Neural cell (in vitro differentiated cells): ENCODE measurements at regions not wholly inside any gene's neighbourhood (a gene's known extent, or its start where the extent isn't known, plus 50 kb on each side); places are given as distances from the start of the nearest gene placed in this dataset.

Experiments used
- H2AFZ ChIP-seq: fragments of 200-600, 300-800 bp; sonication (generic), shearing (Covaris generic); 2 replicates; pipeline ENCODE4 v1.6.0; 2014; ENCODE audit warnings: low read depth, mild to moderate bottlenecking, antibody characterized with exemption, low read length, moderate library complexity
- H3F3A ChIP-seq: fragments of 200-600 bp; shearing (Covaris generic); 2 replicates; pipeline ENCODE4 v1.6.1; 2016; ENCODE audit warnings: mild to moderate bottlenecking, moderate library complexity, mixed read lengths, antibody characterized with exemption, low read length; ENCODE audit not compliant: insufficient read depth, poor library complexity, severe bottlenecking
- H3K27ac ChIP-seq: fragments of 200-600, 300-800 bp; sonication (generic), shearing (Covaris generic); 2 replicates; pipeline ENCODE4 v1.5.1; 2014; ENCODE audit warnings: mild to moderate bottlenecking, low read length, moderate library complexity
- H3K27me3 ChIP-seq: fragments of 300-800, 200-600 bp; sonication (generic), shearing (Covaris generic); 2 replicates; pipeline ENCODE4 v1.6.0; 2014; ENCODE audit warnings: mild to moderate bottlenecking, low read depth, low read length, moderate library complexity; ENCODE audit not compliant: insufficient read depth
- H3K36me3 ChIP-seq: fragments of 300-800, 200-600 bp; sonication (generic), shearing (Covaris generic); 2 replicates; pipeline ENCODE4 v1.5.1; 2014; ENCODE audit warnings: mild to moderate bottlenecking, antibody characterized with exemption, low read length, moderate library complexity; ENCODE audit not compliant: insufficient read depth
- H3K4me2 ChIP-seq: fragments of 300-800, 200-600 bp; sonication (generic), shearing (Covaris generic); 2 replicates; pipeline ENCODE4 v1.6.0; 2014; ENCODE audit warnings: mild to moderate bottlenecking, low read length
- H3K4me3 ChIP-seq: fragments of 300-800, 200-600 bp; sonication (generic), shearing (Covaris generic); 2 replicates; pipeline ENCODE4 v1.5.1; 2014; ENCODE audit warnings: mild to moderate bottlenecking, low read length, moderate library complexity
- H3K79me2 ChIP-seq: fragments of 200-600 bp; shearing (Covaris generic); replicated peaks from 2 replicates; pipeline ENCODE4 v1.6.0; 2014; ENCODE audit warnings: mild to moderate bottlenecking, low read length, moderate library complexity; ENCODE audit not compliant: insufficient read depth
- H3K9ac ChIP-seq: fragments of 300-800, 200-600 bp; sonication (generic), shearing (Covaris generic); 2 replicates; pipeline ENCODE4 v1.6.1; 2016; ENCODE audit warnings: mild to moderate bottlenecking, low read length, mixed read lengths
- H3K9me2 ChIP-seq: fragments of 200-600 bp; shearing (Covaris generic); 2 replicates; pipeline ENCODE4 v1.6.1; 2016; ENCODE audit warnings: mild to moderate bottlenecking, low read length, mixed read lengths; ENCODE audit not compliant: insufficient read depth
- H3K9me3 ChIP-seq: fragments of 200-600, 300-800 bp; sonication (generic), shearing (Covaris generic); 2 replicates; pipeline ENCODE4 v1.6.1; 2016; ENCODE audit warnings: mild to moderate bottlenecking, mixed run types, low read length, moderate library complexity, mixed read lengths
- H4K20me1 ChIP-seq: fragments of 200-600 bp; shearing (Covaris generic); 2 replicates; pipeline ENCODE4 v1.6.1; 2016; ENCODE audit warnings: mild to moderate bottlenecking, mixed run types; ENCODE audit not compliant: insufficient read depth
- EP300 ChIP-seq: fragments of 450-650 bp; conservative IDR thresholded peaks from 2 replicates; pipeline ENCODE4 v1.6.1; 2014; ENCODE audit warnings: antibody characterized with exemption, mild to moderate bottlenecking, moderate library complexity; ENCODE audit not compliant: poor library complexity, severe bottlenecking
- EZH2 ChIP-seq: fragments of 200-600, 300-800 bp; shearing (Covaris generic), sonication (generic); IDR thresholded peaks from 2 replicates; pipeline ENCODE4 v1.6.1; 2014; ENCODE audit warnings: antibody characterized with exemption, low read length, borderline replicate concordance, mild to moderate bottlenecking; ENCODE audit not compliant: insufficient read depth, poor library complexity, severe bottlenecking
- MXI1 ChIP-seq: fragments of 450-650 bp; conservative IDR thresholded peaks from 2 replicates; pipeline ENCODE4 v1.6.1; 2014; ENCODE audit warnings: antibody characterized with exemption, mild to moderate bottlenecking; ENCODE audit not compliant: poor library complexity, severe bottlenecking
- POLR2AphosphoS5 ChIP-seq: IDR thresholded peaks from 2 replicates; pipeline ENCODE4 v1.6.1; 2012
- RAD21 ChIP-seq: fragments of 450-650 bp; conservative IDR thresholded peaks from 2 replicates; pipeline ENCODE4 v1.6.1; 2014; ENCODE audit warnings: antibody characterized with exemption, mild to moderate bottlenecking, moderate library complexity
- REST ChIP-seq: IDR thresholded peaks from 2 replicates; pipeline ENCODE4 v1.6.1; 2012; ENCODE audit warnings: borderline replicate concordance
- SMC3 ChIP-seq: fragments of 450-650 bp; conservative IDR thresholded peaks from 2 replicates; pipeline ENCODE4 v1.6.1; 2014; ENCODE audit warnings: antibody characterized with exemption, mild to moderate bottlenecking, moderate library complexity; ENCODE audit not compliant: poor library complexity
- TAF1 ChIP-seq: IDR thresholded peaks from 2 replicates; pipeline ENCODE4 v1.6.1; 2012; ENCODE audit warnings: low read depth
- TF ChIP-seq, protein P1 (sequence below): fragments of 450-650 bp; IDR thresholded peaks from 2 replicates; pipeline ENCODE4 v1.5.1; 2014; ENCODE audit warnings: antibody characterized with exemption, mild to moderate bottlenecking, moderate library complexity; ENCODE audit not compliant: poor library complexity, severe bottlenecking

- no peak overlapping the region for H3K27ac ChIP-seq
- no peak overlapping the region for H3K4me3 ChIP-seq
- H3K9me2 ChIP-seq, result no peaks in the 10 kb centered on the region
- no peak overlapping the region for H3K4me2 ChIP-seq
- no peaks in the 10 kb centered on the region for H3K27me3 ChIP-seq
- H3K9me3 ChIP-seq, result no peaks in the 10 kb centered on the region
- H2AFZ ChIP-seq, result no peak overlapping the region
- H3F3A ChIP-seq, result no peaks in the 10 kb centered on the region
- no peaks in the 10 kb centered on the region for H3K79me2 ChIP-seq
- H3K36me3 ChIP-seq, result no peaks in the 10 kb centered on the region
- no peak overlapping the region for H3K9ac ChIP-seq
- TF ChIP-seq, protein P1, sequence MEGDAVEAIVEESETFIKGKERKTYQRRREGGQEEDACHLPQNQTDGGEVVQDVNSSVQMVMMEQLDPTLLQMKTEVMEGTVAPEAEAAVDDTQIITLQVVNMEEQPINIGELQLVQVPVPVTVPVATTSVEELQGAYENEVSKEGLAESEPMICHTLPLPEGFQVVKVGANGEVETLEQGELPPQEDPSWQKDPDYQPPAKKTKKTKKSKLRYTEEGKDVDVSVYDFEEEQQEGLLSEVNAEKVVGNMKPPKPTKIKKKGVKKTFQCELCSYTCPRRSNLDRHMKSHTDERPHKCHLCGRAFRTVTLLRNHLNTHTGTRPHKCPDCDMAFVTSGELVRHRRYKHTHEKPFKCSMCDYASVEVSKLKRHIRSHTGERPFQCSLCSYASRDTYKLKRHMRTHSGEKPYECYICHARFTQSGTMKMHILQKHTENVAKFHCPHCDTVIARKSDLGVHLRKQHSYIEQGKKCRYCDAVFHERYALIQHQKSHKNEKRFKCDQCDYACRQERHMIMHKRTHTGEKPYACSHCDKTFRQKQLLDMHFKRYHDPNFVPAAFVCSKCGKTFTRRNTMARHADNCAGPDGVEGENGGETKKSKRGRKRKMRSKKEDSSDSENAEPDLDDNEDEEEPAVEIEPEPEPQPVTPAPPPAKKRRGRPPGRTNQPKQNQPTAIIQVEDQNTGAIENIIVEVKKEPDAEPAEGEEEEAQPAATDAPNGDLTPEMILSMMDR, result no peak
- TF ChIP-seq REST (no peak), TAF1 (no peak), EZH2 (no peak), RAD21 (no peak), EP300 (no peak), MXI1 (no peak), POLR2AphosphoS5 (no peak), SMC3 (no peak)
- H4K20me1 ChIP-seq, result no peaks in the 10 kb centered on the region
Observed at GRCh38 chr5:13348568-13348967, 595.9 kb downstream of the DNAH5 start.

- H3K4me2 ChIP-seq, result no peak overlapping the region
- no peaks in the 10 kb centered on the region for H4K20me1 ChIP-seq
Observed at GRCh38 chr5:13346401-13346800, 598.1 kb downstream of the DNAH5 start.

DNA sequence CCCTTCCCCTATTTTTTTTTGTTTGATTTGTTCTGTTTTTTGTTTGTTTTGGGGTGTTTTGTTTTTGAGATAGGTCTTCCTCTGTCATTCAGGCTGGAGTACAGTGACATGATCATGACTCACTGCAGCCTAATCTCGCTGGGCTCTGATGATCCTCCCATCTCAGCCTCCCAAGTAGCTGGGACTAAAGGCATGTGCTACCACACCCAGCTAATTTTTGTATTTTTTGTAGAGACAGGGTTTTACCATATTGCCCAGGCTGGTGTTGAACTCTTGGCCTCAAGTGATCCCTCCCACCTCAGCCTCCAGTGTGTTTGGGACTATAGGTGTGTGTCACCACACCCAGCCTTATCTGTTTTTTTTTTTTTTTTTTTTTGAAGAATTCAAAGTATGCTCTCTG, 605.4 kb downstream of the DNAH5 start:
- H3K27ac ChIP-seq, result no peak overlapping the region
- no peak overlapping the region for H3K4me2 ChIP-seq
- H4K20me1 ChIP-seq, result no peaks in the 10 kb centered on the region
- no peaks in the 10 kb centered on the region for H3K27me3 ChIP-seq
- no peak overlapping the region for H2AFZ ChIP-seq
- no peaks in the 10 kb centered on the region for H3K9me3 ChIP-seq
- no peaks in the 10 kb centered on the region for H3K36me3 ChIP-seq
- H3K9ac ChIP-seq, result no peak overlapping the region
- no peaks in the 10 kb centered on the region for H3K79me2 ChIP-seq
- H3K9me2 ChIP-seq, result no peaks in the 10 kb centered on the region
- no peak overlapping the region for H3K4me3 ChIP-seq
- no peaks in the 10 kb centered on the region for H3F3A ChIP-seq
- TF ChIP-seq RAD21 (no peak), REST (no peak), EZH2 (no peak), POLR2AphosphoS5 (no peak), TAF1 (no peak), EP300 (no peak), MXI1 (no peak), SMC3 (no peak)
- TF ChIP-seq, protein P1, result no peak

More at GRCh38 chr5:13346401-13346800, 598.1 kb downstream of the DNAH5 start:
- Histone ChIP-seq H3K9me2 (no peaks in the 10 kb centered on the region), H3F3A (no peaks in the 10 kb centered on the region), H3K27me3 (no peaks in the 10 kb centered on the region), H3K9ac (no peak overlapping the region), H3K79me2 (no peaks in the 10 kb centered on the region), H3K36me3 (no peaks in the 10 kb centered on the region), H2AFZ (no peak overlapping the region), H3K9me3 (no peaks in the 10 kb centered on the region), H3K4me3 (no peak overlapping the region), H3K27ac (no peak overlapping the region)
- TF ChIP-seq SMC3, result no peak
- TF ChIP-seq RAD21, result no peak
- no peak for TF ChIP-seq TAF1
